H1 (cell line): ENCODE measurements at regions not wholly inside any gene's neighbourhood (a gene's known extent, or its start where the extent isn't known, plus 50 kb on each side); places are given as distances from the start of the nearest gene placed in this dataset.

Experiments
- CTCF ChIA-PET: fragments of 300-600 bp; sonication (Branson Sonifier 250); formaldehyde crosslinking; loops from one replicate; lab custom pipeline; 2021; ENCODE audit not compliant: partially characterized antibody; lab: Charles Lee
- POLR2A ChIA-PET: fragments of 300-600 bp; sonication (Branson Sonifier 250); formaldehyde crosslinking; loops from one replicate; lab custom pipeline; 2021; ENCODE audit warnings: inconsistent platforms; ENCODE audit not compliant: partially characterized antibody; lab: Charles Lee
- DNase-seq, 2 experiments: peaks; one replicate each; pipeline versions ENCODE4 v3.0.0 to v3.0.0-alpha.2; 2010 to 2022; ENCODE audit warnings: low spot score in 2 of 2, low read depth in 1 of 2, mixed read lengths in 1 of 2
- FAIRE-seq: peaks from 2 replicates; lab custom pipeline; 2011; peaks lifted over from hg19 to GRCh38; lab: Jason Lieb, UNC
- H2AFZ ChIP-seq: 2 replicates; pipeline ENCODE4 v1.8.1; 2012; ENCODE audit warnings: low read length, inconsistent platforms
- H2AK5ac ChIP-seq: 2 replicates; pipeline ENCODE4 v1.6.1; 2013; ENCODE audit warnings: low read depth, low read length
- H2BK120ac ChIP-seq: replicated peaks from 2 replicates; pipeline ENCODE3; 2013; ENCODE audit warnings: low read depth, low read length, inconsistent platforms
- H2BK12ac ChIP-seq: 2 replicates; pipeline ENCODE4 v1.6.1; 2013; ENCODE audit warnings: low read depth, low read length
- H2BK15ac ChIP-seq: 2 replicates; pipeline ENCODE4 v1.6.1; 2013; ENCODE audit warnings: low read length
- H2BK20ac ChIP-seq: 2 replicates; pipeline ENCODE4 v1.6.1; 2013; ENCODE audit warnings: low read length
- H2BK5ac ChIP-seq: 2 replicates; pipeline ENCODE4 v1.6.1; 2013; ENCODE audit warnings: low read depth, low read length
- H3K14ac ChIP-seq: 2 replicates; pipeline ENCODE4 v1.6.1; 2013; ENCODE audit warnings: inconsistent platforms; ENCODE audit not compliant: insufficient read length
- H3K18ac ChIP-seq: 2 replicates; pipeline ENCODE4 v1.6.1; 2013; ENCODE audit warnings: low read length; ENCODE audit errors: extremely low read depth
- H3K23ac ChIP-seq: 2 replicates; pipeline ENCODE4 v1.6.1; 2013; ENCODE audit warnings: inconsistent platforms; ENCODE audit not compliant: insufficient read length
- H3K23me2 ChIP-seq: 2 replicates; pipeline ENCODE4 v1.6.1; 2013; ENCODE audit warnings: low read depth, low read length
- H3K27ac ChIP-seq: 2 replicates; pipeline ENCODE4 v1.6.1; 2011; ENCODE audit warnings: low read depth, low read length, inconsistent platforms
- H3K27me3 ChIP-seq, 4 experiments: replicated peaks in 1 of 4; 1 replicate in 1 of 4; 2 replicates in 3 of 4; pipeline versions ENCODE4 v1.6.1 to v1.8.1; 2011 to 2013; ENCODE audit warnings: low read length in 3 of 4, mild to moderate bottlenecking in 3 of 4, inconsistent platforms in 2 of 4, mixed read lengths in 2 of 4, moderate library complexity in 1 of 4; ENCODE audit not compliant: control insufficient read depth in 3 of 4, insufficient read depth in 3 of 4; ENCODE audit errors: extremely low read depth in 1 of 4
- H3K36me3 ChIP-seq, 4 experiments: 2 replicates each; pipeline versions ENCODE4 v1.6.1 to v1.8.1; 2011 to 2013; ENCODE audit warnings: mild to moderate bottlenecking in 4 of 4, low read length in 3 of 4, moderate library complexity in 2 of 4, control low read depth in 1 of 4, inconsistent platforms in 1 of 4; ENCODE audit not compliant: insufficient read depth in 4 of 4, control insufficient read depth in 2 of 4
- H3K4ac ChIP-seq: replicated peaks from 2 replicates; pipeline ENCODE3; 2013; ENCODE audit warnings: low read length, low read depth, mixed read lengths, inconsistent platforms; ENCODE audit not compliant: insufficient read length
- H3K4me1 ChIP-seq, 4 experiments: replicated peaks in 1 of 4; 1 replicate in 1 of 4; 2 replicates in 3 of 4; pipeline versions ENCODE4 v1.6.1 to v1.8.1; 2011 to 2013; ENCODE audit warnings: low read length in 3 of 4, inconsistent platforms in 2 of 4, mixed read lengths in 1 of 4; ENCODE audit not compliant: insufficient read depth in 4 of 4, control insufficient read depth in 3 of 4
- H3K4me2 ChIP-seq, 2 experiments: 2 replicates each; pipeline versions ENCODE4 v1.6.1 to v1.8.1; 2011 to 2013; ENCODE audit warnings: low read depth in 2 of 2, low read length in 2 of 2, control low read depth in 1 of 2, inconsistent platforms in 1 of 2, mild to moderate bottlenecking in 1 of 2; ENCODE audit not compliant: insufficient read depth in 1 of 2
- H3K4me3 ChIP-seq, 4 experiments: fragments of 200-600, 300-600 bp in 1 of 4; sonication (generic), shearing (Covaris generic), sonication (Bioruptor Twin) in 1 of 4; 2 replicates each; pipeline versions ENCODE4 v1.5.1 to v1.8.1; 2011 to 2016; ENCODE audit warnings: low read length in 4 of 4, low read depth in 3 of 4, control low read depth in 2 of 4, inconsistent platforms in 2 of 4, mild to moderate bottlenecking in 2 of 4, mixed read lengths in 1 of 4, moderate library complexity in 1 of 4; ENCODE audit not compliant: insufficient read depth in 2 of 4; ENCODE audit errors: extremely low read depth in 1 of 4
- H3K56ac ChIP-seq: replicated peaks from 2 replicates; pipeline ENCODE3; 2013; ENCODE audit warnings: low read depth, mild to moderate bottlenecking, mixed read lengths, low read length, inconsistent platforms; ENCODE audit not compliant: insufficient read length
- H3K79me1 ChIP-seq: 2 replicates; pipeline ENCODE4 v1.6.1; 2013; ENCODE audit warnings: low read depth, low read length, control low read depth
- H3K79me2 ChIP-seq, 2 experiments: 2 replicates each; pipeline versions ENCODE4 v1.6.1 to v1.8.1; 2012 to 2013; ENCODE audit warnings: low read length in 2 of 2, mild to moderate bottlenecking in 2 of 2, inconsistent platforms in 1 of 2; ENCODE audit not compliant: insufficient read depth in 2 of 2, control insufficient read depth in 1 of 2
- H3K9ac ChIP-seq, 4 experiments: replicated peaks in 1 of 4; 1 replicate in 1 of 4; 2 replicates in 3 of 4; pipeline versions ENCODE4 v1.6.1 to v1.8.1; 2011 to 2013; ENCODE audit warnings: low read depth in 3 of 4, low read length in 3 of 4, control low read depth in 2 of 4, mild to moderate bottlenecking in 2 of 4, moderate library complexity in 2 of 4, inconsistent platforms in 1 of 4; ENCODE audit errors: extremely low read depth in 1 of 4
- H3K9me3 ChIP-seq, 2 experiments: 2 replicates each; pipeline versions ENCODE4 v1.6.1 to v1.8.1; 2012 to 2013; ENCODE audit warnings: mild to moderate bottlenecking in 2 of 2, moderate library complexity in 2 of 2, control low read depth in 1 of 2, inconsistent platforms in 1 of 2, low read depth in 1 of 2, low read length in 1 of 2, mixed read lengths in 1 of 2; ENCODE audit not compliant: insufficient read depth in 2 of 2
- H4K20me1 ChIP-seq, 2 experiments: replicated peaks in 1 of 2; 2 replicates each; pipeline versions ENCODE3 to v1.8.1; 2011 to 2013; ENCODE audit warnings: inconsistent platforms in 2 of 2, low read length in 2 of 2, mild to moderate bottlenecking in 1 of 2; ENCODE audit not compliant: insufficient read depth in 2 of 2, control insufficient read depth in 1 of 2
- H4K5ac ChIP-seq: 2 replicates; pipeline ENCODE4 v1.6.1; 2013; ENCODE audit warnings: low read length, low read depth, mixed read lengths, inconsistent platforms; ENCODE audit not compliant: insufficient read length
- H4K8ac ChIP-seq: 2 replicates; pipeline ENCODE4 v1.8.0; 2013; ENCODE audit warnings: mild to moderate bottlenecking, moderate library complexity, low read length, inconsistent platforms; ENCODE audit not compliant: insufficient read depth; ENCODE audit errors: extremely low read depth
- H4K91ac ChIP-seq: replicated peaks from 2 replicates; pipeline ENCODE3; 2013; ENCODE audit warnings: low read length, mixed read lengths, inconsistent platforms; ENCODE audit not compliant: insufficient read length
- RBBP5 ChIP-seq: IDR thresholded peaks from 2 replicates; pipeline ENCODE4 v1.7.1; 2012; ENCODE audit warnings: low read depth, mild to moderate bottlenecking, inconsistent platforms, low read length, moderate library complexity, borderline replicate concordance
- WGBS, 2 experiments: shearing (Covaris generic) in 1 of 2; methylation state at CpG; one replicate each; pipeline versions ENCODE4 v1.1.6 to v1.1.7; 2013 to 2015; ENCODE audit warnings: low lambda C conversion rate in 2 of 2, mixed read lengths in 2 of 2, inconsistent platforms in 1 of 2, low coverage in 1 of 2, missing lambda C conversion rate in 1 of 2; ENCODE audit not compliant: insufficient replicate concordance in 2 of 2, insufficient coverage in 1 of 2, insufficient read length in 1 of 2; ENCODE audit errors: extremely low coverage in 1 of 2, missing lambda C conversion rate in 1 of 2; 5-methylcytosine and 5-hydroxymethylcytosine counted together

DNA sequence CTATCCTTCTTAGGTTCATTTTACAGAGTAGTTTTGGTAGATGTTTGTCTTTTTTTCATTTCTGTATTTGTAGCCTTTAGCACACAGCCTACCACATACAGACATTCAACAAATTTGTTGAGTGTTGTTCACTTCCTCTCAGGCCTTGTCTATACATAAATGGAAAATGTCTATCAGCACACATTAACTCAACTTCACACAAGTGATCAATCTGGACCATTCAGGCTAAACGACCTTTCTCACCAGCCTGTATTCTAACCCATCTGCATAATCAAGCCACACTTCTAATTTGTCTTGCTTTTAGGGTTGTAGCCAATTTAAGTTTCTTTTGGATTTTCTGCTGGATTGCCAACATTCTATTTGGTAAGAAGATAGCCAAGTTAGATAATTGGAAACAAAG, 59.9 kb upstream of the DARS1 start:
- Histone ChIP-seq H3K23ac (no peak overlapping the region), H4K91ac (no peak overlapping the region), H3K79me1 (no peaks in the 10 kb centered on the region), H3K36me3 (no peaks in the 10 kb centered on the region), H3K27me3 (no peaks in the 10 kb centered on the region), H2BK5ac (no peak overlapping the region), H3K23me2 (no peaks in the 10 kb centered on the region), H4K8ac (no peak overlapping the region), H3K18ac (no peak overlapping the region), H3K9me3 (no peaks in the 10 kb centered on the region), H3K27ac (no peak overlapping the region), H3K4me3 (no peak overlapping the region), H4K5ac (no peak overlapping the region), H3K56ac (no peak overlapping the region), H2BK12ac (no peak overlapping the region), H3K79me2 (no peaks in the 10 kb centered on the region), H2AFZ (no peak overlapping the region), H2BK15ac (no peak overlapping the region), H2BK120ac (no peak overlapping the region), H3K9ac (no peak overlapping the region), H3K4ac (no peak overlapping the region), H2AK5ac (no peak overlapping the region), H3K14ac (no peak overlapping the region), H2BK20ac (no peak overlapping the region), H3K4me1 (no peaks in the 10 kb centered on the region), H4K20me1 (no peaks in the 10 kb centered on the region), H3K4me2 (no peak overlapping the region)
- FAIRE-seq = no peak
- DNase-seq = no peak
- 71% methylated on average over 1 of the region's 1 CpG; no CpG with 5 or more reads in 1 of the 2 experiments for WGBS, 2 experiments
- ChIA-PET CTCF (interaction anchor here (1.2 kb wide), 1 partner anchor 42 kb away, joined by 3 read pairs; no protein-coding TSS in a partner anchor), POLR2A (no interaction called here)
- no peak for TF ChIP-seq RBBP5
